NCI-H2196 treated with DMSO at 0.1 percent for 48 hours (cell line): ENCODE measurements at regions not wholly inside any gene's neighbourhood (a gene's known extent, or its start where the extent isn't known, plus 50 kb on each side); places are given as distances from the start of the nearest gene placed in this dataset.

Experiments used
- DNase-seq: peaks from one replicate; lab custom pipeline; 2025; ENCODE audit not compliant: unreplicated experiment; lab: John Stamatoyannopoulos, UW

DNA sequence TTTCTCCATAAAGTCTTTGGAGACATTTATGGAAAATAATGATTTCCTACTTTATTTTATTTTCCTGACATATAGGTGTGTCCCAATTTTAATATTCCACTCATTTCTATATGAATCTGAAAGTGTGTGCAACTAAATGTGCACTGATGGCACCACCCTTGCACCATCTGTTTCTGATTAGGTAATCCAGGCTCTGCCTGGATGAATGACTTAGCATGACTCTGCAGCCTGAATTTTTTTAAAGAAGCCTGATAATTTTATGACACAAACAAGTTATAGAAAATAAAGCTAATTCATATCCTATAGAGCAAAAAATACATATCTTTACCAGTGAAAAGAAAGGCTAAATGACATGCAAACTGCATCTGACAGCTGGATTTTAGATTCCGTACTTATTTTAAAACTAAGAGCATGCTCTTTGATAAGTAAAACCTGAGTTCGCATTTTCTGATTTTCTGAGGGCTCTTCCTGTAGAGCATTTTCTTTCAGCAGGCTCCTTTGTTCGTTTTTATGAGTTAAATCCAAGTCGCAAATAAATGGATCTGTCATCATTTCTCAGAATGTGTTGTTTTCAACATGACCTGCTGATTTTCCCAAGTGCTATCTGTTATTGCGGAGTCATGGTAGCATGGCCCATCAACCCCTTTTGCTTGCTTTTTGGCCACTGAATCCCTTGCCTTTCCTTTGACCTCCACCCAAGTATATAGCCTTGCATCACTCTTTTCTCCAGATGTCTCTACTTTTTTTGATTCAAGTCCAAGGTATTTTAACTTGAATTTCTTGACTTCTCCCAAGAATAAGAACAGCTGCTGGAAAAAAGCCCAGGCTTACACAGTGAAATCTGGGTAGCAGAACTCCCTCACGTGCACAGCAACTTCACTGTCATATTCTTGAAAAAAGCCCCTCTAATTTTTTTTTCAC is 52.8 kb upstream of the LYPLAL1 start:
- DNase-seq, result no peak

DNA sequence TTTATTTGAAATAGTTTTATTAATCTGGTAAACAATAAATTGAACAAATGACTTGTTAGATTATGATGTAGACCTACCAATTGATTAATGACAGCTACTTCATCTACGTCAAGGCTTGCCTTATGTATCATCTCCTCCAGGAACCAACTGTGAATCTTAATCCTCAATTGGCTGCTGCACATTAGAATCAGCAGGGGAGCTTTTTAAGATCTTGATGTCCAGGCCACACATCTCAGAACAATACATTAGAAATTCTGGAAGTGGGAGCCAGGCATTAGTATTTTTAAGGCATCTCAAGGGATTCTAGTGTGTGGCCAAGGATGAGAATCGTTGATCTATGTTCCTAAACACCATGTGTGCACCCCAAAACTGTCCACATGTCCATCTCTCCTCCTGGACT is 52.0 kb upstream of the LYPLAL1 start:
- DNase-seq, result no peak

DNA sequence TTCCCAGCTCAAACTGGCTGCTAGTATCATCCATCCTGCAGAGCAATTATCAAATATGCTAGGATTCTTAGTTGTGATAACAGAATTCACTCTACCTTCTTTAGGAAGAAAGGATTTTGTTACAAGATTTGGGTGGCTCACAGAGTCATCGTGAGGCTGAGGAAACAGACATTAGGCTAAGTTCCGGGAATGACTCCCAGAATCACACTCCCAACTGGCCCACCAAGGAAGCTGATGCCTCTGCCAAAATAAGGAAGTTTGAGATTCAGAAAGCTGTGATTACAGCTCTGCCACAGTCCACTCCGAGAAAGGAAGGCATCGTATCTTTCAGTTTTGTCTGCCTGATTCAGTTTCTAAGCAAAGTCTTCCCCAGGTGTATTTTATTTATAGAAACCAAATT is 50.6 kb upstream of the LYPLAL1 start:
- no peak for DNase-seq
